ENCODE measurements at regions not wholly inside any gene's neighbourhood (a gene's known extent, or its start where the extent isn't known, plus 50 kb on each side); places are given as distances from the start of the nearest gene placed in this dataset.

- TF ChIP-seq ZBTB20 (tag by site-specific recombination; IDR thresholded peaks at IDR 0.05) = no peak
- no peak for TF ChIP-seq SP2 (tag by site-specific recombination; IDR thresholded peaks at IDR 0.05)
Measured at GRCh38 chr9:91496351-91496750, 72.7 kb upstream of the NFIL3 start (continued).

- ChIA-PET POLR2A (interaction anchor here (0.6 kb wide), 1 partner anchor 20 kb away, joined by 3 read pairs; no protein-coding TSS in a partner anchor), CTCF (interaction anchor here (2.4 kb wide), 1 partner anchor 580 kb away, joined by 7 read pairs; no protein-coding TSS in a partner anchor)
- no peaks in the 10 kb centered on the region for H3K4me1 ChIP-seq (ENCODE audit: control insufficient read depth, insufficient read depth, low read length)
- H3K36me3 ChIP-seq (ENCODE audit: control insufficient read depth in 2 of 2, insufficient read depth in 1 of 2, low read length in 2 of 2) = no peaks in the 10 kb centered on the region
- no peaks in the 10 kb centered on the region for H3K9me3 ChIP-seq (ENCODE audit: control insufficient read depth, insufficient read depth, low read depth, low read length)
- no peak overlapping the region for H3K4me3 ChIP-seq (ENCODE audit: low read depth, low read length)
- TF ChIP-seq ZNF394 (tag by site-specific recombination; IDR thresholded peaks at IDR 0.05; ENCODE audit: borderline replicate concordance) (no peak), ZNF510 (tag by site-specific recombination; IDR thresholded peaks at IDR 0.05; ENCODE audit: insufficient replicate concordance) (no peak), BCL11A (tag by site-specific recombination; IDR thresholded peaks at IDR 0.05; ENCODE audit: low read depth) (no peak), ZNF677 (tag by site-specific recombination; IDR thresholded peaks at IDR 0.05) (no peak), TRIM28 (IDR thresholded peaks at IDR 0.05; ENCODE audit: borderline replicate concordance, low read length) (no peak), ZNF514 (tag by site-specific recombination; IDR thresholded peaks at IDR 0.05) (no peak), ZNF302 (tag by site-specific recombination; IDR thresholded peaks at IDR 0.05; ENCODE audit: low read depth) (no peak), ZNF37A (tag by site-specific recombination; IDR thresholded peaks at IDR 0.05) (no peak), ZNF549 (tag by site-specific recombination; IDR thresholded peaks at IDR 0.05) (no peak), SCRT1 (tag by site-specific recombination; IDR thresholded peaks at IDR 0.05; ENCODE audit: borderline replicate concordance) (no peak), ZSCAN4 (tag by site-specific recombination; IDR thresholded peaks at IDR 0.05) (no peak), ZSCAN30 (tag by site-specific recombination; IDR thresholded peaks at IDR 0.05) (no peak), ZNF335 (tag by site-specific recombination; conservative IDR thresholded peaks at IDR 0.05) (no peak)
- H3K27ac ChIP-seq (ENCODE audit: extremely low read depth, low read depth, low read length) = no peak overlapping the region
Measured at GRCh38 chr9:91495450-91495849, 71.8 kb upstream of the NFIL3 start.

GRCh38 chr9:91494751-91495150, 71.1 kb upstream of the NFIL3 start:
- no peak overlapping the region for H3K27ac ChIP-seq (ENCODE audit: extremely low read depth, low read depth, low read length)
- ChIA-PET CTCF (interaction anchor here (2.4 kb wide), 1 partner anchor 579 kb away, joined by 7 read pairs; no protein-coding TSS in a partner anchor), POLR2A (interaction anchor here (0.6 kb wide), 1 partner anchor 21 kb away, joined by 3 read pairs; no protein-coding TSS in a partner anchor)
- TF ChIP-seq ZNF571 (tag by site-specific recombination; IDR thresholded peaks at IDR 0.05) (no peak), ZIC2 (tag by site-specific recombination; IDR thresholded peaks at IDR 0.05) (no peak), ZNF658 (tag by site-specific recombination; IDR thresholded peaks at IDR 0.05) (no peak)
- H3K36me3 ChIP-seq (ENCODE audit: control insufficient read depth in 2 of 2, insufficient read depth in 1 of 2, low read length in 2 of 2) = no peaks in the 10 kb centered on the region
- H3K4me1 ChIP-seq (ENCODE audit: control insufficient read depth, insufficient read depth, low read length) = no peaks in the 10 kb centered on the region
- H3K9me3 ChIP-seq (ENCODE audit: control insufficient read depth, insufficient read depth, low read depth, low read length) = no peaks in the 10 kb centered on the region
- no peak overlapping the region for H3K4me3 ChIP-seq (ENCODE audit: low read depth, low read length)

- no peak overlapping the region for H3K4me3 ChIP-seq (ENCODE audit: low read depth, low read length)
- H3K36me3 ChIP-seq (ENCODE audit: control insufficient read depth in 2 of 2, insufficient read depth in 1 of 2, low read length in 2 of 2) = no peaks in the 10 kb centered on the region
- no peaks in the 10 kb centered on the region for H3K9me3 ChIP-seq (ENCODE audit: control insufficient read depth, insufficient read depth, low read depth, low read length)
- no peak overlapping the region for H3K27ac ChIP-seq (ENCODE audit: extremely low read depth, low read depth, low read length)
- no peaks in the 10 kb centered on the region for H3K4me1 ChIP-seq (ENCODE audit: control insufficient read depth, insufficient read depth, low read length)
- ChIA-PET POLR2A (no interaction called here), CTCF (interaction anchor here (0.7 to 0.9 kb wide), 2 partner anchors 63 to 577 kb away, joined by 3 read pairs; no protein-coding TSS in a partner anchor)
- no peak for TF ChIP-seq SP7 (tag by site-specific recombination; IDR thresholded peaks at IDR 0.05)
- no peak for TF ChIP-seq ZNF560 (tag by site-specific recombination; IDR thresholded peaks at IDR 0.05; ENCODE audit: borderline replicate concordance)
- TF ChIP-seq ZBTB10 (tag by site-specific recombination; IDR thresholded peaks at IDR 0.05) = no peak
- no peak for TF ChIP-seq ZNF214 (tag by site-specific recombination; IDR thresholded peaks at IDR 0.05; ENCODE audit: borderline replicate concordance)
- TF ChIP-seq ZNF248 (tag by site-specific recombination; IDR thresholded peaks at IDR 0.05) = no peak
- no peak for TF ChIP-seq ZBTB8A (tag by site-specific recombination; IDR thresholded peaks at IDR 0.05)
- TF ChIP-seq ZNF132 (tag by site-specific recombination; IDR thresholded peaks at IDR 0.05; ENCODE audit: borderline replicate concordance) = no peak
- no peak for TF ChIP-seq ZNF529 (tag by site-specific recombination; IDR thresholded peaks at IDR 0.05; ENCODE audit: insufficient replicate concordance)
Measured at GRCh38 chr9:91492237-91492636, 68.6 kb upstream of the NFIL3 start.

Data from HEK293 (cell line).